Large intestine (tissue), 3 donors: ENCODE measurements at regions not wholly inside any gene's neighbourhood (a gene's known extent, or its start where the extent isn't known, plus 50 kb on each side); places are given as distances from the start of the nearest gene placed in this dataset.

ENCODE experiments used
- DNase-seq, 2 donors: peaks; one replicate each; pipeline versions ENCODE4 v3.0.0 to v3.0.0-alpha.2; 2013
- H3K27ac ChIP-seq: one replicate; pipeline ENCODE4 v1.5.1; 2013; ENCODE audit warnings: low read length
- H3K27me3 ChIP-seq: 2 replicates; pipeline ENCODE4 v1.6.1; 2013; ENCODE audit warnings: low read length; ENCODE audit not compliant: control insufficient read depth, insufficient read depth
- H3K36me3 ChIP-seq: 2 replicates; pipeline ENCODE4 v1.6.1; 2013; ENCODE audit warnings: low read length; ENCODE audit not compliant: control insufficient read depth, insufficient read depth
- H3K4me1 ChIP-seq: one replicate; pipeline ENCODE4 v1.6.1; 2013; ENCODE audit warnings: low read length; ENCODE audit not compliant: control insufficient read depth, insufficient read depth
- H3K4me3 ChIP-seq: one replicate; pipeline ENCODE4 v1.5.1; 2013; ENCODE audit warnings: low read length
- H3K9me3 ChIP-seq: one replicate; pipeline ENCODE4 v1.6.1; 2013; ENCODE audit warnings: mild to moderate bottlenecking, low read depth, low read length, moderate library complexity; ENCODE audit not compliant: control insufficient read depth
- WGBS: methylation state at CpG from one replicate; pipeline ENCODE4 v1.1.5; 2013; ENCODE audit warnings: low lambda C conversion rate; ENCODE audit not compliant: insufficient coverage; 5-methylcytosine and 5-hydroxymethylcytosine counted together

DNA sequence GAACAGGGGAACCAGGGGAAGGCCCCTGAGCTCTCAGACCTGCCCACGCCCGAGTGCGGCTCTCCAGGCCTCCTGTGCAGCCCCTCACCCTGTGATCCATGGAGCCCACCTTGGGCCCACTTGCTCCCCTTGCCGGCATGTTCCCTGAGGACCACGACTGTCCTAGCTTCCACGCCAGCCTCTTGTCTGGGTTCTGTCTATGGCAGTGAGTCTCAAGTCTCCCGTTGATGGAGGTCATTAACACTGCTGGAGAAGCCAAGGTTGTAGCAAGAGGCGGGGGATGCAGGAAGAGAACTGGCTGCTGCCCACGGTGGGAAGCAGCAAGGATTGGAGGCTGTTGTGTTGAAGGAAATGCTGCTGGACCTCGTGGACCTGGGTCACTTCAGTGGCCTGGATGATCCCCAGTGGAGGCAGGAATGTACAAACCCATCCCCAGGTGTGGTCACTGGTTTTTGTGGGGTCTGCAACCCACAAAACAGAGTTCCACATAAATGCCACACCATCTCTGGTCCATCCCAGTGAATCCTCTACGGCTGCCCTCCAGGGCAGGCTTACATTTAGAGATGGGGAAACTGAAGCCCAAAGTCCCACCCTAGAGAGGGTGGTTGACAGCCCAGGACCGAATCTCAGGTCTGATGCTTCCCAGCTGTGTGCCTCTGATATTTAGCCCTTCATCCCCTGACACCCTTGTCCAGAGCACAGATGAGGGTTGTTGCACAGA, 150.3 kb downstream of the NDUFA10 start:
- Histone ChIP-seq H3K9me3 (no peaks in the 10 kb centered on the region), H3K4me3 (no peak overlapping the region), H3K4me1 (no peaks in the 10 kb centered on the region), H3K27me3 (peaks cover 3% of the 10 kb centered on the region), H3K27ac (no peak overlapping the region), H3K36me3 (no peaks in the 10 kb centered on the region)
- no peak for DNase-seq
- no CpG with 5 or more reads among the region's 12 CpGs for WGBS

DNA sequence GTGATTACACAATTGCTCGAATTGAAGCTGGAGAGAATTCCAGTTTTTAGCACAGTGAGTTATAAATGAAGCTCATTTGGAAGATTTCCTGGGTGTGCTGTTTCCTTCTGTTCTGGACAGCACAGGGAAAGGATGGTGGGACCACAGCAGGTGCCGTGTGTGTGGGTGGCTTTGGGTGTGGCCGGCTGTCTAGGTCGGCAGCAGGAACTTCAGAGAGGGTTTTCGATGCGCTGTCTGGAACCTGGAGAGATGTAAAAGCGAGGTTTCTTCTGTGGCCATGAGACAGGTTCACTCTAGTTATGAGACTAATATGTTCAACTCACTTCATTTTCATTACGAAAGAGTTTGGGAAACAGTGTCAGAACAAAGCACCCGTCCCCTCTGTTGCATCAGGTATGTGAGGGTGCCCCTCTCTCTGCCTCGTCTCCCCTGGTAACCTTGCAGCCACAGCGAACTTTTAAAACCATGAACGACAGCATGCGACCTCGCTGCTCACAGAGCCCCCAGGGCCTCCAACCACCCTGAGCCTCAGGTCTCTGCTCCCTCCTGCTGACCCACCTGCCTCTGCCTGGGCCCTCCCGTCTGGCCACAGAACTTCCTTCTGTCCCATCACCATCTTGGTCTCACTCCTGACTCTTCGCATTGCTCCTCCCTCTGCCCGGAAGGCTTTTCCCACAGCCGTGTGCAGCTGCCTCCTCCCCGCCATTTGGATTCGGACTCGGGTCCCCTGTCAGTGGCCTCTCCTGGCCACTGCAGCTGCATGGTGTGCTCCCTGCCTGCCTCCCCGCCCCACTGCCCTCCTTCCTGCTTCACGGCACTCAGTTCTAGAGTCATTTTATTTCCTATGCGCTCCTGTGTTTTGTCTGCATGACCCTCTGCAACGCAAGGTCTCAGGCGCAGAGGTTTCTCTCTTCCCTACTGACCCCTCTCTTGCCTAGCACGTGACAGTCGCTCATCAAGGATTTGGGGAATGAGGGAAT, 151.2 kb downstream of the NDUFA10 start:
- Histone ChIP-seq H3K9me3 (no peaks in the 10 kb centered on the region), H3K4me3 (no peak overlapping the region), H3K36me3 (no peaks in the 10 kb centered on the region), H3K27ac (no peak overlapping the region), H3K27me3 (peaks cover 3% of the 10 kb centered on the region), H3K4me1 (no peaks in the 10 kb centered on the region)
- no peak for DNase-seq
- WGBS: no CpG with 5 or more reads among the region's 28 CpGs

DNA sequence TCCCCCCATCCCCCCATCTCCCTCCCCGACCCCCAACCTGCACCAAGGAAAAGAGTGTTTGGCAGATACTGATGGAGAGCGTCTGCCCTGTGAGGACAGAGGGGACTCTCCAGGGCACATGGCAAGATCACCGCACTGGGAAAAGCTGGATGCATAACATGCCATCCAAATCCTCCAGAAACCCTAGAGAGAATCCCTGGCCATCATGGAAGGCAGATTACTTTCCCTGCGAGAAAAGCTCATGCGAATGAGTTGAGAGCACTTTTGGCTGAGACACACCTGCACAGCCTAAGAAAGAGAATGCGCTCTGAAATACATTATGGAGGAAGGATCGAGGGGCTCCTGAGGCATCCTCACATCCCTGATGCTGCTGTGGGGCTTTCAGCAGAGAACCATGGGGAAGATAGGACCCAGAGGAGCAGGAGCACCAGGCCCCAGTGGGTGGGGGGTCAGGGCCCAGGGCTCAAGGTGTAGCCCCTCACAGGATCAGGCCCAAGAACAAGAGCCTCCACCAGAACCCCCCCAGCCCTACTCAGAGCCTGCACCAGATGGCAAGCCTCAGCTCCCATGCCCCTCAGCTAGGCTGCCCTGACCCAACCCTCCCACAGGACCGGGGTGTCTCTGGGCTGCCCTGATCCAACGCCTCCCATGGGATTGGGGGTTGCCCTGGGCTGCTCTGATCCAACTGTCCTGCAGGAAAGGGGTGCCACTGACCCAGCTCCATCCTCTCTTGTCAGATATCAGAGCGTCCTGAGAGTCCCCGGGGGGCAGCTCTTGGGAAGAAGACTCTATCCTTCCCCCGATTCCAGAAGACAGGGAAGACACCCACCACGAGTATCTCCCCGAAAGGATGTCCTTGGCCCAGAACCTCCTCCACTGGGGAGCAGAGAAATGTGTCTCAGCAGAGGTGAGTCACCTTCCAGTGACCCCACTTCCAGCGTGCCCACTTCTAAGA, 153.4 kb downstream of the NDUFA10 start:
- no peaks in the 10 kb centered on the region for H3K4me1 ChIP-seq
- H3K4me3 ChIP-seq: no peak overlapping the region
- 90% methylated on average over 2 of the region's 15 CpGs for WGBS
- H3K27me3 ChIP-seq: peaks cover 3% of the 10 kb centered on the region
- peaks cover 22% of the 10 kb centered on the region for H3K9me3 ChIP-seq
- H3K27ac ChIP-seq: no peak overlapping the region
- H3K36me3 ChIP-seq: no peaks in the 10 kb centered on the region
- no peak for DNase-seq

DNA sequence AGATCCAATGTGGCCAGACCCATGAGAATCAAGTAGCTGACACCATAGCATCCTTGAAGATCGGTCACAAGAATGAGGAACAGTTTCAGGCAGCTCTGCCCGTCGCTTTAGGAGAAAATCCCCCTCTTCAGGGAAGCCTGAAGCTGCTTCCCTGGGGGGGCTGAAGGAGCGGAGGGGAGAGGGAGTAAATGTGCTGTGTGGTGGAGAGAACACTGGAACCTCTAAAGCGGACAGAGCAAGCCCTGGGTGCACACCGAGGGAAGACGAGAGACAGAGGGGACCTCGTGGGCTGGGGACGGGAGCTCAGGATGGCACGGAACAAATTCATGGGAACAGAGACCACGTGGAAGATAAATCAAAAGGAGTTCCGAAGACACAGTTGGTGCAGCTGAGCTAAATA, 154.3 kb downstream of the NDUFA10 start:
- H3K36me3 ChIP-seq: no peaks in the 10 kb centered on the region
- no peaks in the 10 kb centered on the region for H3K4me1 ChIP-seq
- no peak overlapping the region for H3K4me3 ChIP-seq
- DNase-seq: no peak
- peaks cover 3% of the 10 kb centered on the region for H3K27me3 ChIP-seq
- H3K9me3 ChIP-seq: peaks cover 31% of the 10 kb centered on the region
- H3K27ac ChIP-seq: no peak overlapping the region
- 83% methylated on average over 4 of the region's 12 CpGs for WGBS

DNA sequence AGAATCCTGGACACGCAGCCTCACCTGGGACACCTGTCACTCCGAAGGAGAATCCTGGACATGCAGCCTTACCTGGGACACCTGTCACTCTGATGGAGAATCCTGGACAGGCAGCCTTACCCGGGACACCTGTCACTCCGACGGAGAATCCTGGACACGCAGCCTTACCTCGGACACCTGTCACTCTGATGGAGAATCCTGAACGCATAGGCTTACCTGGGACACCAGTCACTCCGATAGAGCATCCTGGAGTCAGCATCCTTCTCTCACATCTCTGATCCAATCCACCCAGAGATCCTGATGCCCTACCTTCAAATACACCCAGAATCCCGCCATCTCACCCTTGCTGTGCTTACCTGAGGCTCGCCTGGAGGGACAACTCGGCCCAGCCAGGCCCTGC, 154.9 kb downstream of the NDUFA10 start:
- peaks cover 34% of the 10 kb centered on the region for H3K9me3 ChIP-seq
- no peak for DNase-seq
- peaks cover 3% of the 10 kb centered on the region for H3K27me3 ChIP-seq
- H3K4me1 ChIP-seq: no peaks in the 10 kb centered on the region
- WGBS: no CpG with 5 or more reads among the region's 12 CpGs
- no peaks in the 10 kb centered on the region for H3K36me3 ChIP-seq
- H3K27ac ChIP-seq: no peak overlapping the region
- no peak overlapping the region for H3K4me3 ChIP-seq

DNA sequence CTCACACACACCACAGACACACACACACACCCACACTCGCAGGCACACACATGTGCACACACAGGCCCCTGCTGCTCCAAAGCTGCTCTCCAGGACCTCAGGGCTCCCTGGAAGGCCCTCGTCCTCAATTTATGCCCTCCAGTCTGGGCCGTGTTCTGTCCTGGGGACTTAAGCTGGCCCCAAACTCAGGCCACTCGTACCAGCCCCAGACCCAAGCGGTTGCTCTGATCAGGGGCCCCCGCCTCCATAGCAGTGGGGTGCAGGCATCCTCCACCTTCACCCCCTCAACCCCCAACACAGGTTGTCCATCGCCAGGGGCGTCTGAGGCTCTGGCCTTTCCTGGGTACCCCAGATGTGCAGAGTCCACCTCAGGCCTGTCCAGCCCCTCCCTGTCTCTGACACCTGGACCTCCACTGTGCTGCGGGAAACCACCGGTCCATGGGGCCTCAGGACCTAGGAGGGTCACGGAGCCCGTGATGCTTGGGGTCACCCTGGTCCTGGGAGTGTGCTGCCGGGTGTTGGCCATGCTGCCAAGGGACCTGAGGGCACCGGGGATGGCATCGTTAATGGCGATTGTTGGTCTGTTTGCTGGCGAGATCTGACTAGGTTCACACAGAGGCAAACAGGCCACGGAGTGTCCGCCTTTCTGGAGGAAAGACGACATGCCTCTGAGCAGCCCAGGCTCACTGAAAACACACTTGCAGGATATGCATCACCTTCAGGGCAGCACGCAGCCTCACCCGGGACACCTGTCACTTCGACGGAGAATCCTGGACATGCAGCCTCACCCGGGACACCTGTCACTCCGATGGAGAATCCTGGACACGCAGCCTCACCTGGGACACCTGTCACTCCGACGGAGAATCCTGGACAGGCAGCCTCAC, 155.6 kb downstream of the NDUFA10 start:
- no peak for DNase-seq
- H3K27ac ChIP-seq: no peak overlapping the region
- H3K4me3 ChIP-seq: no peak overlapping the region
- 100% methylated on average over 3 of the region's 29 CpGs for WGBS
- H3K9me3 ChIP-seq: peaks cover 38% of the 10 kb centered on the region
- H3K36me3 ChIP-seq: no peaks in the 10 kb centered on the region
- H3K27me3 ChIP-seq: peaks cover under 1% of the 10 kb centered on the region
- no peaks in the 10 kb centered on the region for H3K4me1 ChIP-seq

DNA sequence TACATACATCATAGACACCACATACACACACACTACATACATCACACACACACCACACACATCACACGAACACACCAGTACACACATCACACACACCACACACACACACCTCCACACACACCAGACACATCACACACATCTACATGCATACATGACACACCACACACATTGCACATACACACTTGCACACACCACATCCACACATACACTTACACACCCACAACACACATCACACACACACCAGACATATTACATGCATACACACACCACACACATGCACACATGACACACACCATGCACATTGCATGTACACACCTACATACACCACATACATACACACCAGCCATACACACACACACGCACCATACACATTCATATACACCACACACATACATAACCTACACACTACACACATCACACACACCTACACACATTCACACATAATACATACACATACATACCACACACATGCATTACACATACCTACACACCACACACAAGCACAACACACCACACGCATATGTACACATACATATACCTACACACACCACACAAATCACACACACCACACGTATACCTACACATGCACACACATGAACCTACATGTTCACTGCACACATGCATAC, 156.5 kb downstream of the NDUFA10 start:
- Histone ChIP-seq H3K27me3 (no peaks in the 10 kb centered on the region), H3K4me1 (no peaks in the 10 kb centered on the region), H3K36me3 (no peaks in the 10 kb centered on the region), H3K9me3 (peaks cover 38% of the 10 kb centered on the region), H3K27ac (no peak overlapping the region), H3K4me3 (no peak overlapping the region)
- no peak for DNase-seq
- no CpG with 5 or more reads among the region's 4 CpGs for WGBS

DNA sequence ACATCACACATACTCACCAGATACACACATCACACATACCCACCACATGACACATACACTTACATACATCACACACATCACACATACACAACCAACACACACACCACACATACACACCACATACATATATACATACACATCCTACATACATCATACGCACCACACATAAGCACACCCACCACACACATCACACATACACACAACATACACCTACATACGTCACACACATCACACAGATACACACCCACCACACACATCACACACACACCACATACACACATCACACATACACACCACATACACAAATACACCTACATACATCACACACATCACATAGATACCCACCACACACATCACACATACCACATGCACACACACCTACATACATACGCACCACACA, 158.4 kb downstream of the NDUFA10 start:
- Histone ChIP-seq H3K9me3 (peaks cover 38% of the 10 kb centered on the region), H3K36me3 (no peaks in the 10 kb centered on the region), H3K4me1 (no peaks in the 10 kb centered on the region), H3K4me3 (no peak overlapping the region), H3K27me3 (no peaks in the 10 kb centered on the region), H3K27ac (no peak overlapping the region)
- DNase-seq: no peak
- WGBS: 100% methylated on average over 1 of the region's 3 CpGs

DNA sequence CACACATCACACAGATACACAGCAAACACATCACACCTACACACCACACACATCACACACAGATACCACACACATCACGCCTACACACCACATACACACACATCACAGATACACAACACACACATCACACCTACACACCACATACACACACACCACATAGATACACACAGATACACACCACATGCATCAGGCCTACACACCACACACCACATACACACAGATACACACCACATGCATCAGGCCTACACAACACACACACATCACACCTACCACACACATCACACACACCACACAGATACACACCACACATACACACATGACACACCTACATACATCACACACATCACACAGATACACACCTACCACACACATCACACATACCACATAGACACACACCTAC, 158.8 kb downstream of the NDUFA10 start:
- WGBS: no CpG with 5 or more reads among the region's 1 CpG

More for the DNA sequence above, 158.8 kb downstream of the NDUFA10 start:
- H3K36me3 ChIP-seq: no peaks in the 10 kb centered on the region
- H3K4me3 ChIP-seq: no peak overlapping the region
- no peaks in the 10 kb centered on the region for H3K27me3 ChIP-seq
- no peaks in the 10 kb centered on the region for H3K4me1 ChIP-seq
- H3K27ac ChIP-seq: no peak overlapping the region
- H3K9me3 ChIP-seq: peaks cover 38% of the 10 kb centered on the region
- no peak for DNase-seq
